Astrocyte (in vitro differentiated cells and primary cell): ENCODE measurements at regions not wholly inside any gene's neighbourhood (a gene's known extent, or its start where the extent isn't known, plus 50 kb on each side); places are given as distances from the start of the nearest gene placed in this dataset.

ENCODE experiments used
- DNase-seq: peaks from one replicate; pipeline ENCODE4 v3.0.0-alpha.2; 2010; ENCODE audit warnings: low read depth
- FAIRE-seq: peaks from 2 replicates; lab custom pipeline; 2011; peaks lifted over from hg19 to GRCh38; lab: Jason Lieb, UNC
- H2AFZ ChIP-seq: 2 replicates; pipeline ENCODE4 v1.6.0; 2012; ENCODE audit warnings: low read depth, low read length, inconsistent platforms
- H3K27ac ChIP-seq: 2 replicates; pipeline ENCODE4 v1.5.1; 2011; ENCODE audit warnings: low read depth, low read length, inconsistent platforms
- H3K27me3 ChIP-seq: 2 replicates; pipeline ENCODE4 v1.6.0; 2011; ENCODE audit warnings: low read length, inconsistent platforms; ENCODE audit not compliant: insufficient read depth
- H3K36me3 ChIP-seq: 2 replicates; pipeline ENCODE4 v1.5.1; 2011; ENCODE audit warnings: low read length, inconsistent platforms; ENCODE audit not compliant: insufficient read depth
- H3K4me1 ChIP-seq: 2 replicates; pipeline ENCODE4 v1.5.1; 2011; ENCODE audit warnings: low read length, inconsistent platforms; ENCODE audit not compliant: insufficient read depth
- H3K4me2 ChIP-seq: 2 replicates; pipeline ENCODE4 v1.6.0; 2012; ENCODE audit warnings: low read length, inconsistent platforms
- H3K4me3 ChIP-seq: 2 replicates; pipeline ENCODE4 v1.5.1; 2011; ENCODE audit warnings: low read depth, mild to moderate bottlenecking, low read length, inconsistent platforms; ENCODE audit not compliant: insufficient read depth
- H3K79me2 ChIP-seq: 2 replicates; pipeline ENCODE4 v1.6.0; 2012; ENCODE audit warnings: mild to moderate bottlenecking, low read length, inconsistent platforms; ENCODE audit not compliant: insufficient read depth
- H3K9ac ChIP-seq: 2 replicates; pipeline ENCODE4 v1.6.0; 2012; ENCODE audit warnings: mild to moderate bottlenecking, low read length, inconsistent platforms
- H3K9me3 ChIP-seq: 2 replicates; pipeline ENCODE4 v1.5.1; 2012; ENCODE audit warnings: low read depth, mild to moderate bottlenecking, low read length, inconsistent platforms; ENCODE audit not compliant: insufficient read depth
- H4K20me1 ChIP-seq: 2 replicates; pipeline ENCODE4 v1.6.0; 2012; ENCODE audit warnings: low read length, inconsistent platforms; ENCODE audit not compliant: insufficient read depth
- H3K27ac Mint-ChIP-seq: one replicate; pipeline ENCODE4 v1.8.0; 2021; ENCODE audit warnings: mild to moderate bottlenecking, mixed read lengths; ENCODE audit not compliant: unreplicated experiment
- H3K27me3 Mint-ChIP-seq: one replicate; pipeline ENCODE4 v1.8.0; 2021; ENCODE audit warnings: low read depth, mixed read lengths; ENCODE audit not compliant: unreplicated experiment
- H3K36me3 Mint-ChIP-seq: one replicate; pipeline ENCODE4 v1.8.0; 2021; ENCODE audit warnings: low read depth, mixed read lengths; ENCODE audit not compliant: unreplicated experiment
- H3K4me1 Mint-ChIP-seq: one replicate; pipeline ENCODE4 v1.8.0; 2021; ENCODE audit warnings: low read depth, mixed read lengths; ENCODE audit not compliant: unreplicated experiment
- H3K4me3 Mint-ChIP-seq: one replicate; pipeline ENCODE4 v1.8.0; 2021; ENCODE audit warnings: mild to moderate bottlenecking, moderate library complexity, mixed read lengths; ENCODE audit not compliant: unreplicated experiment
- H3K9me3 Mint-ChIP-seq: one replicate; pipeline ENCODE4 v1.8.0; 2021; ENCODE audit warnings: mild to moderate bottlenecking, mixed read lengths; ENCODE audit not compliant: unreplicated experiment
- EZH2 ChIP-seq: IDR thresholded peaks from 2 replicates; pipeline ENCODE4 v1.6.1; 2012; ENCODE audit warnings: mild to moderate bottlenecking, low read length, inconsistent platforms; ENCODE audit not compliant: insufficient read depth
- TF ChIP-seq, protein P1 (sequence below): IDR thresholded peaks from 2 replicates; pipeline ENCODE4 v1.5.1; 2011; ENCODE audit warnings: low read depth, mild to moderate bottlenecking, inconsistent platforms, low read length, moderate library complexity; ENCODE audit not compliant: insufficient read depth

GRCh38 chr6:30829033-30829432, 55.3 kb upstream of the DDR1 start:
- TF ChIP-seq, protein P1, sequence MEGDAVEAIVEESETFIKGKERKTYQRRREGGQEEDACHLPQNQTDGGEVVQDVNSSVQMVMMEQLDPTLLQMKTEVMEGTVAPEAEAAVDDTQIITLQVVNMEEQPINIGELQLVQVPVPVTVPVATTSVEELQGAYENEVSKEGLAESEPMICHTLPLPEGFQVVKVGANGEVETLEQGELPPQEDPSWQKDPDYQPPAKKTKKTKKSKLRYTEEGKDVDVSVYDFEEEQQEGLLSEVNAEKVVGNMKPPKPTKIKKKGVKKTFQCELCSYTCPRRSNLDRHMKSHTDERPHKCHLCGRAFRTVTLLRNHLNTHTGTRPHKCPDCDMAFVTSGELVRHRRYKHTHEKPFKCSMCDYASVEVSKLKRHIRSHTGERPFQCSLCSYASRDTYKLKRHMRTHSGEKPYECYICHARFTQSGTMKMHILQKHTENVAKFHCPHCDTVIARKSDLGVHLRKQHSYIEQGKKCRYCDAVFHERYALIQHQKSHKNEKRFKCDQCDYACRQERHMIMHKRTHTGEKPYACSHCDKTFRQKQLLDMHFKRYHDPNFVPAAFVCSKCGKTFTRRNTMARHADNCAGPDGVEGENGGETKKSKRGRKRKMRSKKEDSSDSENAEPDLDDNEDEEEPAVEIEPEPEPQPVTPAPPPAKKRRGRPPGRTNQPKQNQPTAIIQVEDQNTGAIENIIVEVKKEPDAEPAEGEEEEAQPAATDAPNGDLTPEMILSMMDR: no peak
- TF ChIP-seq EZH2: no peak
- H3K4me3 ChIP-seq: no peak overlapping the region
- H3K79me2 ChIP-seq: no peaks in the 10 kb centered on the region
- H3K9me3 Mint-ChIP-seq: no peaks in the 10 kb centered on the region
- DNase-seq: no peak
- no peaks in the 10 kb centered on the region for H3K9me3 ChIP-seq
- H3K9ac ChIP-seq: peak overlapping the region; percentile 8
- H2AFZ ChIP-seq: peak overlapping the region; percentile 61
- H3K27ac ChIP-seq: no peak overlapping the region
- H3K27me3 Mint-ChIP-seq: no peaks in the 10 kb centered on the region
- no peaks in the 10 kb centered on the region for H4K20me1 ChIP-seq
- H3K4me1 Mint-ChIP-seq: peaks cover 29% of the 10 kb centered on the region
- peaks cover 14% of the 10 kb centered on the region for H3K4me1 ChIP-seq
- no peak overlapping the region for H3K4me2 ChIP-seq
- FAIRE-seq: no peak
- H3K36me3 ChIP-seq: no peaks in the 10 kb centered on the region
- peaks cover 2% of the 10 kb centered on the region for H3K27me3 ChIP-seq
- no peak overlapping the region for H3K4me3 Mint-ChIP-seq
- no peaks in the 10 kb centered on the region for H3K36me3 Mint-ChIP-seq
- H3K27ac Mint-ChIP-seq: peak overlapping the region; percentile 86

DNA sequence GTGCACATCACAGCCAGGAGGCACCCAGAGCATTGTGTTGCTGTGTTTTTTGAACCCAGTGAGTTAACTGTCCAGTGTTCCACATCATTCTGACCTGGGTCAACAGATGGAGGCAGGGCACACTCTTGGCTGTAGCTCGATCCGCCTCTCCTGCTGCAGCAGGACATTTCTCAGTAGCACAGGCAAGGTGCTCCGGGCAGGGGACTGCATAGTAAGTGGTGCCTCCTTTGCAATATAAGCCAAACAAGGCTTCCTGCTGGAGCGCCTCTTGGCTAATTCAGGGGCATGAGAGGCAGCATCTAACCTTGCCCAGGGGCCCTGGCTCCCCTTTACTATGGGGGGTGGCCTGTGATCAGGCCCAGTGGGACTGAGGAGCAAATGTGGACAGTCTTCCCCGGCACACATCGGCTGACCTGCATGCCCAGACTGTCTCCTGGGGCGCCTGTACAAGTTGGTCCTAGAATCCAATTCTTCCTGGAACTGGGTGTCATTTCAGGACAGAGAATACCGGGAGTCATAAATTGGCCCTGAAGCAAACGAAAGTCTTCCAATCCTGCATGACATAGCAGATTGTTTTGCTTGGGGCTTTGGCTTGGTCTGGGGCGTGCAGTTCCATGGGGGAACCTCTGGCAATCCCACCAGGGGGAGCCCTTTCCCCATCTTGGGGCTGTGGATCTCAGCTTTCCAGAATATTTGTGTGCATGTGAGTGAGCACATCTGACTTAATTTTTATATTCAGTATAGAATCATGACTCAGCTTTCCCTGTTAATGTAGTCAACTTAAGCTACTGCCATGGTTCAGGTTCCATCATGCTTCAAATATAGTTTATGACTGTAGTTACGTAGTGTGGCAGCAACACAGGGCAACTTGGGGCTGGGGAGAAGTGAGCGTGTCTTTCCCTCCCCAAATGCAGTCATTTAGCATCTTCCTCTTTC, 56.0 kb upstream of the DDR1 start:
- H3K4me1 ChIP-seq: peaks cover 14% of the 10 kb centered on the region
- Mint-ChIP-seq H3K4me1 (peaks cover 29% of the 10 kb centered on the region), H3K9me3 (no peaks in the 10 kb centered on the region), H3K4me3 (no peak overlapping the region), H3K27me3 (no peaks in the 10 kb centered on the region), H3K36me3 (no peaks in the 10 kb centered on the region), H3K27ac (peak overlapping the region; percentile 86)
- TF ChIP-seq, protein P1: peak; percentile 99
- no peak for TF ChIP-seq EZH2
- no peaks in the 10 kb centered on the region for H3K9me3 ChIP-seq
- H2AFZ ChIP-seq: peak overlapping the region; percentile 68
- peaks cover 2% of the 10 kb centered on the region for H3K27me3 ChIP-seq
- DNase-seq (peak; percentile 79), FAIRE-seq (peak; percentile 87)
- H4K20me1 ChIP-seq: no peaks in the 10 kb centered on the region
- H3K36me3 ChIP-seq: no peaks in the 10 kb centered on the region
- H3K79me2 ChIP-seq: no peaks in the 10 kb centered on the region
- peak overlapping the region; percentile 52 for H3K4me2 ChIP-seq
- H3K9ac ChIP-seq: peak overlapping the region; percentile 65
- H3K27ac ChIP-seq: peak overlapping the region; percentile 38
- no peak overlapping the region for H3K4me3 ChIP-seq

DNA sequence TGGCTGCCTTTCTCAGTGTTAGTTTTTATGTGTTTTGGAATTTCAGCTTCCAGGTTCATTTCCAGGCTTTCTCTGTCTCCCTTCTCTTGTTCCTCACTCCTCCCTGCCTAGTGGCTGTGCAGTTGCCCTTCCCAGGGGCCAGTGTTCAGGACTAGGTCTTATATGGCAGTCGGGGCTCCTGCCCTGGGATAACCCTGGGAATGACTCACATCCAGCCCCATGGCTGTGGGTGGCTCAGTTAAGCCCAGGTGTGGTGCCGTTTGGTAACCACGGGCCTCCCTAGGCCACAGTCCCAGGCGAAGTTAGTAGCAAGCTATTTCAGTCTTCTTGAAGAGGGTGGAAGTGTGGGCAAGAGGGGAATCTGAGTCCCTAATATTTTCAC, 57.4 kb upstream of the DDR1 start:
- Histone ChIP-seq H3K4me3 (no peak overlapping the region), H3K27me3 (peaks cover 2% of the 10 kb centered on the region), H3K27ac (no peak overlapping the region), H3K9ac (no peak overlapping the region), H2AFZ (peak overlapping the region; percentile 53), H3K9me3 (no peaks in the 10 kb centered on the region), H3K79me2 (no peaks in the 10 kb centered on the region), H3K4me1 (peaks cover 20% of the 10 kb centered on the region), H3K4me2 (no peak overlapping the region), H3K36me3 (no peaks in the 10 kb centered on the region), H4K20me1 (no peaks in the 10 kb centered on the region)
- no peaks in the 10 kb centered on the region for H3K27me3 Mint-ChIP-seq
- DNase-seq (no peak), FAIRE-seq (no peak)
- no peaks in the 10 kb centered on the region for H3K9me3 Mint-ChIP-seq
- H3K4me3 Mint-ChIP-seq: no peak overlapping the region
- no peak overlapping the region for H3K27ac Mint-ChIP-seq
- H3K4me1 Mint-ChIP-seq: peaks cover 34% of the 10 kb centered on the region
- no peaks in the 10 kb centered on the region for H3K36me3 Mint-ChIP-seq
- no peak for TF ChIP-seq EZH2
- TF ChIP-seq, protein P1: no peak
